GM12872 (cell line): ENCODE measurements at regions not wholly inside any gene's neighbourhood (a gene's known extent, or its start where the extent isn't known, plus 50 kb on each side); places are given as distances from the start of the nearest gene placed in this dataset.

Source experiments
- TF ChIP-seq, protein P1 (sequence below): IDR thresholded peaks from 3 replicates; pipeline ENCODE4 v1.5.1; 2011; ENCODE audit warnings: low read depth, mild to moderate bottlenecking, low read length, moderate library complexity; ENCODE audit not compliant: insufficient read depth

DNA sequence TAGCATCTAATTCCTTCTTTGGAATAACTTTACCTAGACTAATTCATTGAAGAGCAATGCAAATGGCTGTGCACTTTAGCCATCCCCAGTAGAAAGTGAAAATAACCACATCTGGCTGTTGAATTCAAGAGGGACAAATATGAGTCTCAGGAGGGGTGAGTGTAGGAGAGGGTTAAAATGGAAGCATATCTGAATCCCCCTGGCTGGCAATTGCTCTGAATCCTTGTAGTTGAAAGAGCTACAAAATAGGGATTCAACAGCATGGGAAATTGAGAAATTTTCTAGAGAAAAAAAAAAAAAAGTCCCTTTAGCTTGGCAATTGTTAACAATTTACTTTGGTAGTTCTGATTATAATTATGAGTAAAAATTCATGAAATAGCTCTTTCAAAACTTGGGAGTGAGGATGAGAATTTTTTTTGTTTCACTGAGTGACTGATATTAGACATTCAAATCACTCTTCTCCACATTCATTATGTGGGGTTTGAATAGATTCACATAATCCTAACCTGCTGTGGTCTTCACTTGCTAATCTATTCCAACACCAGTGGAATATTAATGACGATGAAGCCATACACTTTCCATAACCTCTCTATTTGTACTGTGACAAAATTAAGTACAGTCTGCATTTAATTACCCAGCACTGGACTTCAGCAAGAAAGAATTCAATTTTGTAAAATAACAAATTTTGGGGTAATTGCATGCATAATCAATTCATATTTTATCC is 569.0 kb upstream of the MCTP2 start:
- TF ChIP-seq, protein P1, sequence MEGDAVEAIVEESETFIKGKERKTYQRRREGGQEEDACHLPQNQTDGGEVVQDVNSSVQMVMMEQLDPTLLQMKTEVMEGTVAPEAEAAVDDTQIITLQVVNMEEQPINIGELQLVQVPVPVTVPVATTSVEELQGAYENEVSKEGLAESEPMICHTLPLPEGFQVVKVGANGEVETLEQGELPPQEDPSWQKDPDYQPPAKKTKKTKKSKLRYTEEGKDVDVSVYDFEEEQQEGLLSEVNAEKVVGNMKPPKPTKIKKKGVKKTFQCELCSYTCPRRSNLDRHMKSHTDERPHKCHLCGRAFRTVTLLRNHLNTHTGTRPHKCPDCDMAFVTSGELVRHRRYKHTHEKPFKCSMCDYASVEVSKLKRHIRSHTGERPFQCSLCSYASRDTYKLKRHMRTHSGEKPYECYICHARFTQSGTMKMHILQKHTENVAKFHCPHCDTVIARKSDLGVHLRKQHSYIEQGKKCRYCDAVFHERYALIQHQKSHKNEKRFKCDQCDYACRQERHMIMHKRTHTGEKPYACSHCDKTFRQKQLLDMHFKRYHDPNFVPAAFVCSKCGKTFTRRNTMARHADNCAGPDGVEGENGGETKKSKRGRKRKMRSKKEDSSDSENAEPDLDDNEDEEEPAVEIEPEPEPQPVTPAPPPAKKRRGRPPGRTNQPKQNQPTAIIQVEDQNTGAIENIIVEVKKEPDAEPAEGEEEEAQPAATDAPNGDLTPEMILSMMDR = no peak

DNA sequence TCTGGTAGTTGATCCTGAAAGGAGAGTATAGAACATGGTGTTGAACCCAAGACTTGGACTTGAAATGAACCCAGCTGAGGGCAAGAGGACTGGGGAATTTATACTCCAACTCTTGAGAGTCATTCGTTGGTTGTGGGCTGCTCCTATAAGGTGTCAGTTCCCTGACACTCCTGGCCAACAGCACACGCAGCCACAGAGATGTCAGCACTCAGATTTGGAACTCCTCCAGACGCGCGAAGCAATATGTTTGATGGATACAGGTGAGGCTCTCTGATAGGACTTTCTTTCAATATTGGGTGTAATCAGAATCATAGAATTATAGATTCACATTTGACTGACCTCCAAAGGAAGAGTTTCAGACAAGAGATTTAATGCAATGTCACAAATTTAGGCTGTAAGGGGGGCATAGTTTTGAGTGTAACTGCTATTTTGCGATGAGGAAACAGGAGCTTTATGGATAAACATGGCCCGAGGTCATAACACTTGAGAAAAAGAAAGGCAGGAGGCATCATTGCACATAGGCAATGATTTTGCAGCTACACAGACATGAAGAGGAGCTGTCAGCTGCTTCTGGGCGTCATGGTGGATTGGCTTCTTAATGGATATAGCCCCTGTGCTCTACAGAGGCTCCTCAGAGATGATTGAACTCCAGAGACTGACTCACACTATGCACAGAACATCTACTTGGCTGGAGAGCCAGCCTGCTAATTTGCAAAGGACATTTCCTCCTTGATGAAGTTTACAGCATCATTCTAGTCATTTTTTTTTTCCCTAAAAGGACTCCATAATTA is 569.2 kb upstream of the RGMA start:
- TF ChIP-seq, protein P1 = no peak

DNA sequence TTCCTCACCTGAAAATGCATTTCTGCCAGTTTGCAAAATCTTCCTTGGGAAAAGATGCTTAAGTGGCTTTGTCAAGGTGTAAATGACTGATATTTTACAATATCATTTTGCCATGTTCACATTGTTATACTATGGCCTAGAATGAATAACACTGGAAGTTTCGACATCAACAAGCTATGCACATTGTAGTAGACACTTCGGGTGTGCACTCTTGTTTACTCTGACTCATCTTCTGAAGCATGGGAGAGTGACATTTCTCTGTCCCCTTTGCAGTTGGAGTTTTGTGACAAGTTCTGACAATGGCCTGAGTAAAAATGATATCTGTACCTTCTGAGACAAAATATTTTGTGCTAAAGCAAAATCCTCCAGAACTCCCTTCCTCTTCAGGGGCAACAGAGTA is 567.0 kb upstream of the RGMA start:
- TF ChIP-seq, protein P1 = no peak

DNA sequence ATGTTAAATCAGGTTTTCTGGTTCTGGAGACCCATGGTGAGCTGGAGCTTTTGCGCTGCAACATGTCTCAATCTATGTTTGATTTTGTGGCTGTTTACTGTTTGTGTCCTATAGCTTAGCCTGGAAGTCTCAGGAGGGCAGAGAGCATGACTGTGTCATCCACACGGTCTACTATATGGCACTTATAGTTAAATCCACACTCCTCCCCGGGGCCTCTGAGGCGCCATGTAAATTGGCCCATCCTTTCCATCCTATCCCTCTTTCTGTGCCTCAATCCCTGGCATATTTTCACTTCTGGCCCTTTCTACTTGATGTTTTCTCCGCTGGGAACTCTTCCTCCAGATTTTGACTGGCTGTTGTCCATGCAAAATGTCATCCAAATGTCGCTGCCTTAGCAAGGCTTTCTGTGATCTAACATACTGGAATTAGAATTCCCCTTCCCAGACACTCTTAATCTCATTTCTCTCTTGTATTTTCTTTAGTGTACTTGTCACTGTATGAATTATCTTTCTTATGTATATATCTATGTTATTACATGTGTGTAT is 560.8 kb upstream of the RGMA start:
- TF ChIP-seq, protein P1 = no peak

DNA sequence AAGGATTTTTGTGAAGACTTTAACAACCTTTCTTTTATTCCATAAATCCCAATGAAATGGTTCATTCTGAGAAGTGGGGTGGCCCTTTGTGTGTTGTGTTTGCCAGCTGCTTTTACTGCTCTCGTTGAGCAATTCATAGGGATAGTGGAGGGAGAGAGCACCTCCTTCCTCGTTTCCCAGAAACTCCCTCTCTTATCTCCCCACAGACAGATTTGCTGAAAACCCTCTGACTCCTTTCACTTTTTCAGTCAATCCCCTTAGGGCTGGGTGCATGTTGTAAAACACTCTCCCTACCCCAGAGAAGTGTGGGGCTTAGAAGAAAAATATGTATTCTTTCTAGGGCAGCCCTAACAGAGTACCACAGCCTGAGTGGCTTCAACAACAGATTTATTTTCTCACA is 557.2 kb upstream of the RGMA start:
- TF ChIP-seq, protein P1 = no peak

DNA sequence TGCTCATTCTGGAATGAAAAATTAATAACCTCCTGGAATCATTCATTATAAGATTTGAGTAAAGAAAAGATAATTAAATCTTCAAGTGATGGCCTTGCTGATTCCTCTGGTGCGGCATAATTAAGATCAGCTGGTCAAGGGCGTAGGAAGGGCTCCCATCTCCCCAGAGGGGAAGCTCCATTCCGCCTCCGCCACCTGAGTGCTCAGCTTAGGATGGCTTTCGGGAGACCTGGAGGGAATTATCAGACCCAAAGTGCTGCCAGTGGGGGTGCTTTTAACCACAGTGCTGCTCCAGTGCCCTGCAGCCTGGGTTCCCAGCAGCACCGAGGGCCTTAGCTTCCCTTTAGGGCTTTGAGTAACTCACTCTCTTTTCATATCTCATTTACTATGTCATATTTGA is 556.6 kb upstream of the RGMA start:
- TF ChIP-seq, protein P1 = no peak

DNA sequence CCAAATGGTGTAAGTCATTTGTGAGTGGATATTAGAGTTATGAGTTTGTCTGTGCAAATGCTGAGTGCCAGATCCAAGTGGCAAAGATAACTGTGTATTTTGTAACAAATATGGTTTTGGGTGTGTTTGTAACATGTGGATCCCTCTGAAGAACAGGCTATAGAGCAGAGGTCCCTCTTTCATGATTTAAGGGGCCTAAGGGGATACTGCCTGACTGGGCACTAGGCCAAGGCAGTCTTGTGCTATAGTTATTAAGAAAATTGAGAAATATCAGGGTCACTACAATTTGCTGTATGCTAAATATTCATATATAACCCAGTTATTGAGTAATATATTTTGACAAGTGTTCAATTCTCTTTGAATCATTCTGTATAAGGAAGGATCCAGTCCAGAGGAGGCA is 555.6 kb upstream of the RGMA start:
- TF ChIP-seq, protein P1 = no peak
